ENCODE measurements at regions not wholly inside any gene's neighbourhood (a gene's known extent, or its start where the extent isn't known, plus 50 kb on each side); places are given as distances from the start of the nearest gene placed in this dataset.

GRCh38 chr2:109053716-109054115 is 64.7 kb upstream of the EDAR start:
- no peaks in the 10 kb centered on the region; a peak in 1 of 7 replicates for H3K4me1 ChIP-seq (replicated peaks in 1 of 4; ENCODE audit: control insufficient read depth in 3 of 4, insufficient read depth in 4 of 4, low read length in 3 of 4)
- 83% methylated on average over 9 of the region's 9 CpGs; no CpG with 5 or more reads in 1 of the 2 experiments for WGBS, 2 experiments (ENCODE audit: extremely low coverage in 1 of 2, insufficient coverage in 1 of 2, insufficient read length in 1 of 2, insufficient replicate concordance in 2 of 2, low coverage in 1 of 2, low lambda C conversion rate in 2 of 2, missing lambda C conversion rate in 1 of 2)

More at GRCh38 chr2:109053716-109054115, 64.7 kb upstream of the EDAR start:
- Histone ChIP-seq H3K27ac (ENCODE audit: low read depth, low read length) (no peak overlapping the region), H3K4ac (replicated peaks; ENCODE audit: insufficient read length, low read depth, low read length) (no peak overlapping the region), H3K23ac (ENCODE audit: insufficient read length) (no peak overlapping the region), H3K23me2 (ENCODE audit: low read depth, low read length) (no peaks in the 10 kb centered on the region), H3K9me3 (ENCODE audit: insufficient read depth in 2 of 2, low read depth in 1 of 2, low read length in 1 of 2) (no peaks in the 10 kb centered on the region), H3K4me2 (ENCODE audit: insufficient read depth in 1 of 2, low read depth in 2 of 2, low read length in 2 of 2) (no peak overlapping the region), H3K79me2 (ENCODE audit: control insufficient read depth in 1 of 2, insufficient read depth in 2 of 2, low read length in 2 of 2) (no peaks in the 10 kb centered on the region), H2BK20ac (ENCODE audit: low read length) (no peak overlapping the region), H3K27me3 (replicated peaks in 1 of 4; ENCODE audit: control insufficient read depth in 3 of 4, extremely low read depth in 1 of 4, insufficient read depth in 3 of 4, low read length in 3 of 4) (no peaks in the 10 kb centered on the region; a peak in 1 of 7 replicates), H2AFZ (ENCODE audit: low read length) (no peak overlapping the region), H4K8ac (ENCODE audit: extremely low read depth, insufficient read depth, low read length) (no peak overlapping the region), H2BK5ac (ENCODE audit: low read depth, low read length) (no peak overlapping the region), H3K9ac (replicated peaks in 1 of 4; ENCODE audit: extremely low read depth in 1 of 4, low read depth in 3 of 4, low read length in 3 of 4) (no peak overlapping the region), H3K79me1 (ENCODE audit: low read depth, low read length) (no peaks in the 10 kb centered on the region), H3K4me3 (ENCODE audit: extremely low read depth in 1 of 4, insufficient read depth in 2 of 4, low read depth in 3 of 4, low read length in 4 of 4) (no peak overlapping the region), H3K36me3 (ENCODE audit: control insufficient read depth in 2 of 4, insufficient read depth in 4 of 4, low read length in 3 of 4) (no peaks in the 10 kb centered on the region), H3K14ac (ENCODE audit: insufficient read length) (no peak overlapping the region), H4K5ac (ENCODE audit: insufficient read length, low read depth, low read length) (no peak overlapping the region), H4K20me1 (replicated peaks in 1 of 2; ENCODE audit: control insufficient read depth in 1 of 2, insufficient read depth in 2 of 2, low read length in 2 of 2) (no peaks in the 10 kb centered on the region), H2BK12ac (ENCODE audit: low read depth, low read length) (no peak overlapping the region), H4K91ac (replicated peaks; ENCODE audit: insufficient read length, low read length) (no peak overlapping the region), H2AK5ac (ENCODE audit: low read depth, low read length) (no peak overlapping the region), H2BK120ac (replicated peaks; ENCODE audit: low read depth, low read length) (no peak overlapping the region), H3K18ac (ENCODE audit: extremely low read depth, low read length) (no peak overlapping the region), H3K56ac (replicated peaks; ENCODE audit: insufficient read length, low read depth, low read length) (no peak overlapping the region), H2BK15ac (ENCODE audit: low read length) (no peak overlapping the region)
- ChIA-PET CTCF (ENCODE audit: partially characterized antibody) (interaction anchor here (0.8 kb wide), 1 partner anchor 52 kb away, joined by 3 read pairs; no protein-coding TSS in a partner anchor), POLR2A (ENCODE audit: partially characterized antibody) (no interaction called here)
- DNase-seq (ENCODE audit: low read depth in 1 of 2, low spot score in 2 of 2) (no peak), FAIRE-seq (no peak)
- TF ChIP-seq BACH1 (IDR thresholded peaks at IDR 0.05; ENCODE audit: low read length) (no peak), SIN3A (conservative IDR thresholded peaks at IDR 0.05 in 1 of 2, IDR thresholded peaks at IDR 0.05 in 1 of 2; ENCODE audit: low read depth in 1 of 2, low read length in 2 of 2) (no peak), EGR1 (IDR thresholded peaks at IDR 0.05; ENCODE audit: borderline replicate concordance, low read depth, low read length) (no peak), SP1 (IDR thresholded peaks at IDR 0.05; ENCODE audit: low read depth, low read length) (no peak), RBBP5 (IDR thresholded peaks at IDR 0.05; ENCODE audit: borderline replicate concordance, low read depth, low read length) (no peak), SP4 (IDR thresholded peaks at IDR 0.05; ENCODE audit: low read length) (no peak), FOSL1 (IDR thresholded peaks at IDR 0.05; ENCODE audit: insufficient read depth, low read depth, low read length) (no peak), POLR2A (IDR thresholded peaks at IDR 0.05; ENCODE audit: control extremely low read depth in 1 of 2, low read depth in 2 of 2, low read length in 2 of 2) (no peak), BRCA1 (IDR thresholded peaks at IDR 0.05; ENCODE audit: low read depth, low read length) (no peak), JUND (IDR thresholded peaks at IDR 0.05; ENCODE audit: low read length) (no peak), CBX8 (IDR thresholded peaks at IDR 0.05; ENCODE audit: borderline replicate concordance, low read depth, low read length) (no peak)

Measured in H1 (cell line).